ENCODE measurements at regions not wholly inside any gene's neighbourhood (a gene's known extent, or its start where the extent isn't known, plus 50 kb on each side); places are given as distances from the start of the nearest gene placed in this dataset.

DNA sequence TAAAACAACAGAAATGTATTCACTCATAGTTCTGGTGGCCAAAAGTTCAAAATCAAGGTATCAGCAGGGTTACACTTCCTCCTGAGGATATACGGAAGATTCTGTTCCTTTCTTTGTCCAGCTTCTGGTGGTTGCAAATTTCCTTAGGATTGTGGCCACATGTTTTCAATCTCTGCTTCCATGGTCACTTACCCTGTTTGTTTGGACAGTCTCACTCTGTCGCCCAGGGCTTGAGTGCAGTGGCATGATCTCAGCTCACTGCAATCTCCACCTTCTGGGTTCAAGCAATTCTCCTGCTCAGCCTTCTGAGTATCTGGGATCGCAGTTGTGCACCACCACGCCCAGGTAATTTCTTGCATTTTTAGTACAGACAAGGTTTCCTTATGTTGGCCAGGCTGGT lies 534.3 kb downstream of the KCNA4 start:
- no peak overlapping the region for H3K4me3 ChIP-seq (ENCODE audit: low read depth, low read length)
- H3K36me3 ChIP-seq, result no peaks in the 10 kb centered on the region
- H3K4me1 ChIP-seq, result no peaks in the 10 kb centered on the region
- DNase-seq, result no peak
- TF ChIP-seq, protein P1, sequence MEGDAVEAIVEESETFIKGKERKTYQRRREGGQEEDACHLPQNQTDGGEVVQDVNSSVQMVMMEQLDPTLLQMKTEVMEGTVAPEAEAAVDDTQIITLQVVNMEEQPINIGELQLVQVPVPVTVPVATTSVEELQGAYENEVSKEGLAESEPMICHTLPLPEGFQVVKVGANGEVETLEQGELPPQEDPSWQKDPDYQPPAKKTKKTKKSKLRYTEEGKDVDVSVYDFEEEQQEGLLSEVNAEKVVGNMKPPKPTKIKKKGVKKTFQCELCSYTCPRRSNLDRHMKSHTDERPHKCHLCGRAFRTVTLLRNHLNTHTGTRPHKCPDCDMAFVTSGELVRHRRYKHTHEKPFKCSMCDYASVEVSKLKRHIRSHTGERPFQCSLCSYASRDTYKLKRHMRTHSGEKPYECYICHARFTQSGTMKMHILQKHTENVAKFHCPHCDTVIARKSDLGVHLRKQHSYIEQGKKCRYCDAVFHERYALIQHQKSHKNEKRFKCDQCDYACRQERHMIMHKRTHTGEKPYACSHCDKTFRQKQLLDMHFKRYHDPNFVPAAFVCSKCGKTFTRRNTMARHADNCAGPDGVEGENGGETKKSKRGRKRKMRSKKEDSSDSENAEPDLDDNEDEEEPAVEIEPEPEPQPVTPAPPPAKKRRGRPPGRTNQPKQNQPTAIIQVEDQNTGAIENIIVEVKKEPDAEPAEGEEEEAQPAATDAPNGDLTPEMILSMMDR (IDR thresholded peaks at IDR 0.05; ENCODE audit: low read depth, low read length), result no peak
- no peaks in the 10 kb centered on the region for H3K27me3 ChIP-seq
- H3K9me3 ChIP-seq, result no peaks in the 10 kb centered on the region

DNA sequence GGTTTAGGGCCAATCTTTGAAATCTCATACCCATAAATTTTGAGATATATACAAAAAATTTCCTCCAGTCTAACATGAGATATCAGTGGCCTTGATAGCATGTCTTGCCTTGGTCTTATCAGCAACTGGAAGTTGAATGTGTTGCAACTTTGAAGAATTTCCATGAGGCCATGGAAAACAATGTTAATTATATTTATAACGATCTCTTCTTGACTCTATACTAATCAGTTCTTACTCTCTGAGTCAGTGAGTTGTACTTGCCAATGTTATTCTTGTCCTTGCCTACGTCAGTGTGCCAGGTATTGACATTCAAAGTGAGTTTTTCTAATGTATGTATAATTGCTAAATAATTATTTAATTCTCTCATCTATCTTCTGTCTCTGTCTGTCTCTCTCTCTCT lies 535.1 kb downstream of the KCNA4 start:
- no peaks in the 10 kb centered on the region for H3K27me3 ChIP-seq
- H3K36me3 ChIP-seq, result no peaks in the 10 kb centered on the region
- no peaks in the 10 kb centered on the region for H3K9me3 ChIP-seq
- TF ChIP-seq, protein P1 (IDR thresholded peaks at IDR 0.05; ENCODE audit: low read depth, low read length), result no peak
- no peak overlapping the region for H3K4me3 ChIP-seq (ENCODE audit: low read depth, low read length)
- DNase-seq, result no peak
- no peaks in the 10 kb centered on the region for H3K4me1 ChIP-seq

GRCh38 chr11:29480981-29481380 lies 535.8 kb downstream of the KCNA4 start:
- no peak for DNase-seq
- Histone ChIP-seq H3K36me3 (no peaks in the 10 kb centered on the region), H3K27me3 (no peaks in the 10 kb centered on the region), H3K4me3 (ENCODE audit: low read depth, low read length) (no peak overlapping the region), H3K9me3 (no peaks in the 10 kb centered on the region), H3K4me1 (no peaks in the 10 kb centered on the region)
- TF ChIP-seq, protein P1 (IDR thresholded peaks at IDR 0.05; ENCODE audit: low read depth, low read length), result no peak

GRCh38 chr11:29458252-29458651 lies 558.6 kb downstream of the KCNA4 start:
- DNase-seq, result no peak
- H3K27me3 ChIP-seq, result no peaks in the 10 kb centered on the region
- no peaks in the 10 kb centered on the region for H3K36me3 ChIP-seq
- no peaks in the 10 kb centered on the region for H3K9me3 ChIP-seq
- TF ChIP-seq, protein P1 (IDR thresholded peaks at IDR 0.05; ENCODE audit: low read depth, low read length), result no peak
- no peaks in the 10 kb centered on the region for H3K4me1 ChIP-seq
- H3K4me3 ChIP-seq (ENCODE audit: low read depth, low read length), result no peak overlapping the region

GRCh38 chr11:29452146-29452545 lies 564.7 kb downstream of the KCNA4 start:
- Histone ChIP-seq H3K36me3 (no peaks in the 10 kb centered on the region), H3K4me1 (no peaks in the 10 kb centered on the region), H3K27me3 (no peaks in the 10 kb centered on the region), H3K4me3 (ENCODE audit: low read depth, low read length) (no peak overlapping the region), H3K9me3 (no peaks in the 10 kb centered on the region)
- TF ChIP-seq, protein P1 (IDR thresholded peaks at IDR 0.05; ENCODE audit: low read depth, low read length), result no peak
- no peak for DNase-seq

DNA sequence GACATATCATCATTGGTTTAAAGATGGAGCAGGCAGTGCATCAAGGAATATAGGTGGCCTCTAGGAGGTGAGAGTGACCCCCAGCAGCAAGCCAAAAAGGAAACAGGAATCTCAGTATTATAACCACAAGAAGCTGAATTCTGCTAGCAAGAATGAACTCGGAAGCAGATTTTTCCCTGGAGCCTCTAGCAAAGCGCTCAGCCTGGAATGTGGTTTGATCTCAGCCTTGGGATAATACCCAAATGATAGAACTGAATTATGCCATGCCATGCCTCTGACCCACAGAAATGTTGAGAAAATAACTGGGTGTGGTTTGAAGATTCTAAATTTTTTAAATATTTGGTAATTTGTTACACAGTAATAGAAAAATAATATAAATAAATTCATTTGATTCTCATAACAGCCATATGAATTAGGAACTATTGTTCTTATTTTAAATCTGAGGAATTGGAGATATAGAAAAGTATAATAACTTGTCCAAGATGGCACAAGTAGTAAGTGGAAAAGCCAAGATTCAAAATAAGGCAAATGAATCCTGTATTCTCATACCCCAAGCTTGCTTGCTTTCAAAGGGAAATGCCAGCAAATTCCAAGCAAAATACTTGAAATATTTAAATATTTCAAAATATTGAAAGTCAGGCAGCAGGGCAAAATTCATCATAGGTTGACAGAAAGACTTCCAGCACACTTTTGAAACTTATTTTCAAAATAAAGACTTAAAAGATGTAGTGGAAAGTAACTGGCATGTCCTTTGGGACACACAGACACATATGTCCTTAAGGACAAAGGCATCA lies 567.4 kb downstream of the KCNA4 start:
- TF ChIP-seq, protein P1 (IDR thresholded peaks at IDR 0.05; ENCODE audit: low read depth, low read length), result no peak
- no peaks in the 10 kb centered on the region for H3K36me3 ChIP-seq
- H3K27me3 ChIP-seq, result no peaks in the 10 kb centered on the region
- no peak overlapping the region for H3K4me3 ChIP-seq (ENCODE audit: low read depth, low read length)
- DNase-seq, result no peak
- H3K9me3 ChIP-seq, result no peaks in the 10 kb centered on the region
- no peaks in the 10 kb centered on the region for H3K4me1 ChIP-seq

All from BE2C (cell line).